ENCODE measurements at regions not wholly inside any gene's neighbourhood (a gene's known extent, or its start where the extent isn't known, plus 50 kb on each side); places are given as distances from the start of the nearest gene placed in this dataset.
"Not testable (repeated sequence)": the region's sequence is repeated elsewhere in the genome, so short reads cannot be mapped to it uniquely, and the experiment has no call there.

GRCh38 chr1:146292424-146292823 is 63.6 kb upstream of the NOTCH2NLA start:
- not testable (repeated sequence) for TF ChIP-seq CTCF, POLR2AphosphoS5 (IDR thresholded peaks at IDR 0.05)
